Neural cell (in vitro differentiated cells): ENCODE measurements at regions not wholly inside any gene's neighbourhood (a gene's known extent, or its start where the extent isn't known, plus 50 kb on each side); places are given as distances from the start of the nearest gene placed in this dataset.

Source experiments
- H2AFZ ChIP-seq: fragments of 200-600, 300-800 bp; sonication (generic), shearing (Covaris generic); 2 replicates; pipeline ENCODE4 v1.6.0; 2014; ENCODE audit warnings: low read depth, mild to moderate bottlenecking, antibody characterized with exemption, low read length, moderate library complexity
- H3F3A ChIP-seq: fragments of 200-600 bp; shearing (Covaris generic); 2 replicates; pipeline ENCODE4 v1.6.1; 2016; ENCODE audit warnings: mild to moderate bottlenecking, moderate library complexity, mixed read lengths, antibody characterized with exemption, low read length; ENCODE audit not compliant: insufficient read depth, poor library complexity, severe bottlenecking
- H3K27ac ChIP-seq: fragments of 200-600, 300-800 bp; sonication (generic), shearing (Covaris generic); 2 replicates; pipeline ENCODE4 v1.5.1; 2014; ENCODE audit warnings: mild to moderate bottlenecking, low read length, moderate library complexity
- H3K27me3 ChIP-seq: fragments of 300-800, 200-600 bp; sonication (generic), shearing (Covaris generic); 2 replicates; pipeline ENCODE4 v1.6.0; 2014; ENCODE audit warnings: mild to moderate bottlenecking, low read depth, low read length, moderate library complexity; ENCODE audit not compliant: insufficient read depth
- H3K36me3 ChIP-seq: fragments of 300-800, 200-600 bp; sonication (generic), shearing (Covaris generic); 2 replicates; pipeline ENCODE4 v1.5.1; 2014; ENCODE audit warnings: mild to moderate bottlenecking, antibody characterized with exemption, low read length, moderate library complexity; ENCODE audit not compliant: insufficient read depth
- H3K4me2 ChIP-seq: fragments of 300-800, 200-600 bp; sonication (generic), shearing (Covaris generic); 2 replicates; pipeline ENCODE4 v1.6.0; 2014; ENCODE audit warnings: mild to moderate bottlenecking, low read length
- H3K4me3 ChIP-seq: fragments of 300-800, 200-600 bp; sonication (generic), shearing (Covaris generic); 2 replicates; pipeline ENCODE4 v1.5.1; 2014; ENCODE audit warnings: mild to moderate bottlenecking, low read length, moderate library complexity
- H3K79me2 ChIP-seq: fragments of 200-600 bp; shearing (Covaris generic); replicated peaks from 2 replicates; pipeline ENCODE4 v1.6.0; 2014; ENCODE audit warnings: mild to moderate bottlenecking, low read length, moderate library complexity; ENCODE audit not compliant: insufficient read depth
- H3K9ac ChIP-seq: fragments of 300-800, 200-600 bp; sonication (generic), shearing (Covaris generic); 2 replicates; pipeline ENCODE4 v1.6.1; 2016; ENCODE audit warnings: mild to moderate bottlenecking, low read length, mixed read lengths
- H3K9me2 ChIP-seq: fragments of 200-600 bp; shearing (Covaris generic); 2 replicates; pipeline ENCODE4 v1.6.1; 2016; ENCODE audit warnings: mild to moderate bottlenecking, low read length, mixed read lengths; ENCODE audit not compliant: insufficient read depth
- H3K9me3 ChIP-seq: fragments of 200-600, 300-800 bp; sonication (generic), shearing (Covaris generic); 2 replicates; pipeline ENCODE4 v1.6.1; 2016; ENCODE audit warnings: mild to moderate bottlenecking, mixed run types, low read length, moderate library complexity, mixed read lengths
- H4K20me1 ChIP-seq: fragments of 200-600 bp; shearing (Covaris generic); 2 replicates; pipeline ENCODE4 v1.6.1; 2016; ENCODE audit warnings: mild to moderate bottlenecking, mixed run types; ENCODE audit not compliant: insufficient read depth
- CTCF ChIP-seq: fragments of 450-650 bp; IDR thresholded peaks from 2 replicates; pipeline ENCODE4 v1.5.1; 2014; ENCODE audit warnings: antibody characterized with exemption, mild to moderate bottlenecking, moderate library complexity; ENCODE audit not compliant: poor library complexity, severe bottlenecking
- EP300 ChIP-seq: fragments of 450-650 bp; conservative IDR thresholded peaks from 2 replicates; pipeline ENCODE4 v1.6.1; 2014; ENCODE audit warnings: antibody characterized with exemption, mild to moderate bottlenecking, moderate library complexity; ENCODE audit not compliant: poor library complexity, severe bottlenecking
- EZH2 ChIP-seq: fragments of 200-600, 300-800 bp; shearing (Covaris generic), sonication (generic); IDR thresholded peaks from 2 replicates; pipeline ENCODE4 v1.6.1; 2014; ENCODE audit warnings: antibody characterized with exemption, low read length, borderline replicate concordance, mild to moderate bottlenecking; ENCODE audit not compliant: insufficient read depth, poor library complexity, severe bottlenecking
- MXI1 ChIP-seq: fragments of 450-650 bp; conservative IDR thresholded peaks from 2 replicates; pipeline ENCODE4 v1.6.1; 2014; ENCODE audit warnings: antibody characterized with exemption, mild to moderate bottlenecking; ENCODE audit not compliant: poor library complexity, severe bottlenecking
- POLR2AphosphoS5 ChIP-seq: IDR thresholded peaks from 2 replicates; pipeline ENCODE4 v1.6.1; 2012
- RAD21 ChIP-seq: fragments of 450-650 bp; conservative IDR thresholded peaks from 2 replicates; pipeline ENCODE4 v1.6.1; 2014; ENCODE audit warnings: antibody characterized with exemption, mild to moderate bottlenecking, moderate library complexity
- REST ChIP-seq: IDR thresholded peaks from 2 replicates; pipeline ENCODE4 v1.6.1; 2012; ENCODE audit warnings: borderline replicate concordance
- SMC3 ChIP-seq: fragments of 450-650 bp; conservative IDR thresholded peaks from 2 replicates; pipeline ENCODE4 v1.6.1; 2014; ENCODE audit warnings: antibody characterized with exemption, mild to moderate bottlenecking, moderate library complexity; ENCODE audit not compliant: poor library complexity
- TAF1 ChIP-seq: IDR thresholded peaks from 2 replicates; pipeline ENCODE4 v1.6.1; 2012; ENCODE audit warnings: low read depth

- no peak overlapping the region for H3K4me2 ChIP-seq
- H3K36me3 ChIP-seq = no peaks in the 10 kb centered on the region
- H3K4me3 ChIP-seq = no peak overlapping the region
- H3K9me3 ChIP-seq = no peaks in the 10 kb centered on the region
- H3K79me2 ChIP-seq = no peaks in the 10 kb centered on the region
- H4K20me1 ChIP-seq = no peaks in the 10 kb centered on the region
- H3F3A ChIP-seq = no peaks in the 10 kb centered on the region
- H2AFZ ChIP-seq = no peak overlapping the region
- no peak for TF ChIP-seq MXI1
- no peak for TF ChIP-seq CTCF
- no peak for TF ChIP-seq EP300
- no peak overlapping the region for H3K9ac ChIP-seq
- H3K27me3 ChIP-seq = no peaks in the 10 kb centered on the region
- no peak overlapping the region for H3K27ac ChIP-seq
- H3K9me2 ChIP-seq = no peaks in the 10 kb centered on the region
Observed at GRCh38 chr4:100736641-100737451, 219.0 kb upstream of the EMCN start.

- no peak overlapping the region for H3K4me2 ChIP-seq
- TF ChIP-seq REST = no peak
- TF ChIP-seq TAF1 = no peak
- TF ChIP-seq MXI1 = no peak
- H3K9ac ChIP-seq = no peak overlapping the region
- H3K79me2 ChIP-seq = no peaks in the 10 kb centered on the region
- no peak overlapping the region for H2AFZ ChIP-seq
- no peak overlapping the region for H3K4me3 ChIP-seq
- H4K20me1 ChIP-seq = no peaks in the 10 kb centered on the region
- no peaks in the 10 kb centered on the region for H3K9me3 ChIP-seq
- no peak overlapping the region for H3K27ac ChIP-seq
- H3K27me3 ChIP-seq = no peaks in the 10 kb centered on the region
- no peaks in the 10 kb centered on the region for H3F3A ChIP-seq
- no peaks in the 10 kb centered on the region for H3K9me2 ChIP-seq
- H3K36me3 ChIP-seq = no peaks in the 10 kb centered on the region
Observed at GRCh38 chr4:100728861-100729260, 211.0 kb upstream of the EMCN start.

- H3K9ac ChIP-seq = no peak overlapping the region
- H3K79me2 ChIP-seq = no peaks in the 10 kb centered on the region
- no peaks in the 10 kb centered on the region for H4K20me1 ChIP-seq
Observed at GRCh38 chr4:100722866-100723459, 205.1 kb upstream of the EMCN start.

More at GRCh38 chr4:100722866-100723459, 205.1 kb upstream of the EMCN start:
- TF ChIP-seq EZH2 (no peak), TAF1 (no peak), EP300 (no peak), REST (no peak), RAD21 (no peak), POLR2AphosphoS5 (no peak), MXI1 (no peak), SMC3 (no peak), CTCF (no peak)
- no peaks in the 10 kb centered on the region for H3F3A ChIP-seq
- no peak overlapping the region for H3K4me3 ChIP-seq
- no peak overlapping the region for H2AFZ ChIP-seq
- no peak overlapping the region for H3K4me2 ChIP-seq
- no peaks in the 10 kb centered on the region for H3K9me2 ChIP-seq
- H3K27ac ChIP-seq = no peak overlapping the region
- no peaks in the 10 kb centered on the region for H3K36me3 ChIP-seq
- no peaks in the 10 kb centered on the region for H3K9me3 ChIP-seq
- no peaks in the 10 kb centered on the region for H3K27me3 ChIP-seq
